ENCODE measurements at regions not wholly inside any gene's neighbourhood (a gene's known extent, or its start where the extent isn't known, plus 50 kb on each side); places are given as distances from the start of the nearest gene placed in this dataset.
"Not testable (repeated sequence)": the region's sequence is repeated elsewhere in the genome, so short reads cannot be mapped to it uniquely, and the experiment has no call there.

GRCh38 chr12:131213896-131214442 lies 260.3 kb downstream of the ADGRD1 start:
- DNase-seq (ENCODE audit: low read depth), result no peak

- DNase-seq (ENCODE audit: low read depth), result not testable (repeated sequence)
Measured at GRCh38 chr12:131214936-131215335, 261.2 kb downstream of the ADGRD1 start.

- not testable (repeated sequence) for DNase-seq (ENCODE audit: low read depth)
Measured at GRCh38 chr12:131216587-131216986, 262.9 kb downstream of the ADGRD1 start.

- DNase-seq (ENCODE audit: low read depth), result no peak
Measured at GRCh38 chr12:131217024-131217586, 263.4 kb downstream of the ADGRD1 start.

GRCh38 chr12:131218026-131218922 lies 264.6 kb downstream of the ADGRD1 start:
- DNase-seq (ENCODE audit: low read depth), result no peak

GRCh38 chr12:131218923-131219669 lies 265.4 kb downstream of the ADGRD1 start:
- DNase-seq (ENCODE audit: low read depth), result no peak

GRCh38 chr12:131219670-131220330 lies 266.1 kb downstream of the ADGRD1 start:
- DNase-seq (ENCODE audit: low read depth), result no peak

- no peak for DNase-seq (ENCODE audit: low read depth)
Measured at GRCh38 chr12:131220331-131220685, 266.6 kb downstream of the ADGRD1 start.

- no peak for DNase-seq (ENCODE audit: low read depth)
Measured at GRCh38 chr12:131221061-131221956, 267.6 kb downstream of the ADGRD1 start.

GRCh38 chr12:131221957-131222328 lies 268.2 kb downstream of the ADGRD1 start:
- no peak for DNase-seq (ENCODE audit: low read depth)

- DNase-seq (ENCODE audit: low read depth), result no peak
Measured at GRCh38 chr12:131222329-131223139, 268.8 kb downstream of the ADGRD1 start.

- DNase-seq (ENCODE audit: low read depth), result no peak
Measured at GRCh38 chr12:131223171-131223761, 269.6 kb downstream of the ADGRD1 start.

GRCh38 chr12:131223791-131224225 lies 270.1 kb downstream of the ADGRD1 start:
- DNase-seq (ENCODE audit: low read depth), result no peak

GRCh38 chr12:131224226-131225065 lies 270.7 kb downstream of the ADGRD1 start:
- not testable (repeated sequence) for DNase-seq (ENCODE audit: low read depth)

GRCh38 chr12:131225066-131225380 lies 271.3 kb downstream of the ADGRD1 start:
- not testable (repeated sequence) for DNase-seq (ENCODE audit: low read depth)

- no peak for DNase-seq (ENCODE audit: low read depth)
Measured at GRCh38 chr12:131226345-131227265, 272.9 kb downstream of the ADGRD1 start.

GRCh38 chr12:131227641-131228040 lies 273.9 kb downstream of the ADGRD1 start:
- not testable (repeated sequence) for DNase-seq (ENCODE audit: low read depth)

- not testable (repeated sequence) for DNase-seq (ENCODE audit: low read depth)
Measured at GRCh38 chr12:131229079-131229425, 275.3 kb downstream of the ADGRD1 start.
